ENCODE measurements at regions not wholly inside any gene's neighbourhood (a gene's known extent, or its start where the extent isn't known, plus 50 kb on each side); places are given as distances from the start of the nearest gene placed in this dataset.

DNA sequence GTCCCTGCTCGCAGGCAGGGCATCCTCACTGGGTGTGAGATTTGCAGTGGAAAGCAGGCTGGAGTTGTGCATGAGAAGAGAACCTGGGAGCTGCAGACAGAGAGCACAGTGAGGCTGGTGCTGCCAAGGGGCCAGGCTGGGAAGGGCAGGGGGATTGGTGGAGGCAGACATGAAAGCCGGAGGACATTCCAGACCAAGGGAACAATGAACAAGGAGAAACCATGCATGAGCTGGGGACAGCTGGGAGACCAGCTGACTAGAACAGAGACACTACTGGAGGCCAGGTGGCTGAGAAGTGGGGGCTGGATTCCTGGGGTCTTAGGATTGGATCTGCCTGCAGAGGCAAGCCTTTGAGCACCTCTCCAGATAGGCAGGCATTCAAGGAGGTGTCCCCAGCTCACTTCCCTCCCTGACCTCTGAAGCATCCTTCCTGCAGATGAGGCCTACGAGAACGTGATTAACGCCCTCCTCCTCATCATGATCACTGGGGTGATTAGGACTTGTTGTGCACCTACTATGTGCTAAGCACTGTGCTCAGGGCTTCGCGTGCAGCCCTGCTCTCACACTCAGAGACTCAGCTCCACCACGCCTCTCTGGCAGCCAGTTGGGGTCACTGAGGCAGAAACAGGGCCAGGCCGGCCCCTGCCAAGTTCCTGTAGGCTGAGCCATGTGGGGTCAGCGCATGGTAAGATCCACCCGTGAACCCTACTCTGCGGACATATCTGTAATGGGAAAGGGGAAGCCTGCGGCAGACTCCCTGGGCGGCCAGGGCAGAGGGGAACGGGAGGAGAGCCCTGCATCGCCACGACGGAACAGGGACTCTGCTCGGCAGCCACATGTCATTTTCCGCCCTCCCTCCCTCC lies 74.8 kb upstream of the SLC66A3 start:
- no peak for TF ChIP-seq POLR2AphosphoS5 (IDR thresholded peaks at IDR 0.05)
- no peak for TF ChIP-seq EP300 (IDR thresholded peaks at IDR 0.05)
- TF ChIP-seq, protein P1, sequence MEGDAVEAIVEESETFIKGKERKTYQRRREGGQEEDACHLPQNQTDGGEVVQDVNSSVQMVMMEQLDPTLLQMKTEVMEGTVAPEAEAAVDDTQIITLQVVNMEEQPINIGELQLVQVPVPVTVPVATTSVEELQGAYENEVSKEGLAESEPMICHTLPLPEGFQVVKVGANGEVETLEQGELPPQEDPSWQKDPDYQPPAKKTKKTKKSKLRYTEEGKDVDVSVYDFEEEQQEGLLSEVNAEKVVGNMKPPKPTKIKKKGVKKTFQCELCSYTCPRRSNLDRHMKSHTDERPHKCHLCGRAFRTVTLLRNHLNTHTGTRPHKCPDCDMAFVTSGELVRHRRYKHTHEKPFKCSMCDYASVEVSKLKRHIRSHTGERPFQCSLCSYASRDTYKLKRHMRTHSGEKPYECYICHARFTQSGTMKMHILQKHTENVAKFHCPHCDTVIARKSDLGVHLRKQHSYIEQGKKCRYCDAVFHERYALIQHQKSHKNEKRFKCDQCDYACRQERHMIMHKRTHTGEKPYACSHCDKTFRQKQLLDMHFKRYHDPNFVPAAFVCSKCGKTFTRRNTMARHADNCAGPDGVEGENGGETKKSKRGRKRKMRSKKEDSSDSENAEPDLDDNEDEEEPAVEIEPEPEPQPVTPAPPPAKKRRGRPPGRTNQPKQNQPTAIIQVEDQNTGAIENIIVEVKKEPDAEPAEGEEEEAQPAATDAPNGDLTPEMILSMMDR (IDR thresholded peaks at IDR 0.05) = no peak

Measured in gastroesophageal sphincter (tissue), 3 donors.